Stimulated activated naive CD8-positive, alpha-beta T cell treated with anti-CD3 and anti-CD28 coated beads, Interleukin-15, amount 100 ng/mL, for 72 hours (primary cell): ENCODE measurements at regions not wholly inside any gene's neighbourhood (a gene's known extent, or its start where the extent isn't known, plus 50 kb on each side); places are given as distances from the start of the nearest gene placed in this dataset.
"Not testable (repeated sequence)": the region's sequence is repeated elsewhere in the genome, so short reads cannot be mapped to it uniquely, and the experiment has no call there.

Source experiments
- ATAC-seq: fragments of 150-1000 bp; cut with Tn5 transposase; 2 replicates; pipeline ENCODE4 v1.10.0; 2021; ENCODE audit warnings: mild to moderate bottlenecking, moderate library complexity
- DNase-seq, 2 donors: peaks; one replicate each; pipeline ENCODE4 v3.0.0; 2021 to 2022
- H3K27ac Mint-ChIP-seq, 2 donors: one replicate each; pipeline ENCODE4 v1.8.0; 2022; ENCODE audit warnings: mild to moderate bottlenecking in 2 of 2, mixed read lengths in 2 of 2, moderate library complexity in 2 of 2
- H3K27me3 Mint-ChIP-seq: one replicate; pipeline ENCODE4 v1.8.0; 2022; ENCODE audit warnings: mixed read lengths
- H3K4me1 Mint-ChIP-seq: one replicate; pipeline ENCODE4 v1.8.0; 2022; ENCODE audit warnings: mild to moderate bottlenecking, mixed read lengths
- H3K4me3 Mint-ChIP-seq, 2 donors: one replicate each; pipeline ENCODE4 v1.8.0; 2022; ENCODE audit warnings: mild to moderate bottlenecking in 2 of 2, mixed read lengths in 2 of 2, moderate library complexity in 1 of 2
- H3K9me3 Mint-ChIP-seq, 2 donors: one replicate each; pipeline ENCODE4 v1.8.0; 2022; ENCODE audit warnings: mixed read lengths in 2 of 2

- no peaks in the 10 kb centered on the region for H3K27me3 Mint-ChIP-seq
- H3K27ac Mint-ChIP-seq, result no peak overlapping the region
- no peak for ATAC-seq
- no peak for DNase-seq
- H3K4me3 Mint-ChIP-seq, result no peak overlapping the region
- no peaks in the 10 kb centered on the region for H3K4me1 Mint-ChIP-seq
- no peaks in the 10 kb centered on the region for H3K9me3 Mint-ChIP-seq
Measured at GRCh38 chr4:111108153-111108552, 485.3 kb upstream of the PITX2 start.

GRCh38 chr4:111113591-111113990 is 490.7 kb upstream of the PITX2 start:
- Mint-ChIP-seq H3K9me3 (peaks cover 0 to 5% of the 10 kb centered on the region in 2 donors), H3K4me3 (no peak overlapping the region), H3K4me1 (no peaks in the 10 kb centered on the region), H3K27me3 (no peaks in the 10 kb centered on the region), H3K27ac (no peak overlapping the region)
- ATAC-seq (no peak), DNase-seq (no peak)

- ATAC-seq (no peak), DNase-seq (no peak)
- Mint-ChIP-seq H3K4me1 (no peaks in the 10 kb centered on the region), H3K27me3 (no peaks in the 10 kb centered on the region), H3K4me3 (no peak overlapping the region), H3K9me3 (peaks cover 5 to 7% of the 10 kb centered on the region in 2 donors), H3K27ac (no peak overlapping the region)
Measured at GRCh38 chr4:111115881-111116280, 493.0 kb upstream of the PITX2 start.

GRCh38 chr4:111120191-111120590 is 497.3 kb upstream of the PITX2 start:
- H3K27me3 Mint-ChIP-seq, result no peaks in the 10 kb centered on the region
- peaks cover 5 to 9% of the 10 kb centered on the region in 2 donors for H3K9me3 Mint-ChIP-seq
- no peak overlapping the region for H3K4me3 Mint-ChIP-seq
- no peak overlapping the region for H3K27ac Mint-ChIP-seq
- H3K4me1 Mint-ChIP-seq, result no peaks in the 10 kb centered on the region
- no peak for ATAC-seq
- no peak for DNase-seq

- no peak for DNase-seq
- H3K9me3 Mint-ChIP-seq, result peaks cover 0 to 18% of the 10 kb centered on the region in 2 donors
- ATAC-seq, result no peak
- no peaks in the 10 kb centered on the region for H3K27me3 Mint-ChIP-seq
- no peak overlapping the region for H3K27ac Mint-ChIP-seq
- H3K4me3 Mint-ChIP-seq, result no peak overlapping the region
- no peaks in the 10 kb centered on the region for H3K4me1 Mint-ChIP-seq
Measured at GRCh38 chr4:111126340-111126739, 503.5 kb upstream of the PITX2 start.

- no peaks in the 10 kb centered on the region for H3K4me1 Mint-ChIP-seq
- no peak overlapping the region for H3K27ac Mint-ChIP-seq
- H3K27me3 Mint-ChIP-seq, result no peaks in the 10 kb centered on the region
- DNase-seq, result no peak
- ATAC-seq, result no peak
- H3K9me3 Mint-ChIP-seq, result peaks cover 0 to 18% of the 10 kb centered on the region in 2 donors
- no peak overlapping the region for H3K4me3 Mint-ChIP-seq
Measured at GRCh38 chr4:111127841-111128240, 505.0 kb upstream of the PITX2 start.

GRCh38 chr4:111128327-111128726 is 505.4 kb upstream of the PITX2 start:
- H3K27ac Mint-ChIP-seq, result no peak overlapping the region
- H3K27me3 Mint-ChIP-seq, result no peaks in the 10 kb centered on the region
- no peak overlapping the region for H3K4me3 Mint-ChIP-seq
- H3K9me3 Mint-ChIP-seq, result peaks cover 0 to 18% of the 10 kb centered on the region in 2 donors
- no peaks in the 10 kb centered on the region for H3K4me1 Mint-ChIP-seq
- DNase-seq, result no peak
- ATAC-seq, result no peak

- ATAC-seq (no peak), DNase-seq (no peak)
- Mint-ChIP-seq H3K9me3 (peaks cover 0 to 9% of the 10 kb centered on the region in 2 donors), H3K4me1 (no peaks in the 10 kb centered on the region), H3K4me3 (no peak overlapping the region), H3K27me3 (no peaks in the 10 kb centered on the region), H3K27ac (no peak overlapping the region)
Measured at GRCh38 chr4:111136438-111136837, 513.6 kb upstream of the PITX2 start.

GRCh38 chr4:111136967-111137366 is 514.1 kb upstream of the PITX2 start:
- no peak for DNase-seq
- no peak for ATAC-seq
- H3K4me1 Mint-ChIP-seq, result no peaks in the 10 kb centered on the region
- H3K9me3 Mint-ChIP-seq, result peaks cover 0 to 9% of the 10 kb centered on the region in 2 donors
- no peak overlapping the region for H3K4me3 Mint-ChIP-seq
- H3K27ac Mint-ChIP-seq, result no peak overlapping the region
- no peaks in the 10 kb centered on the region for H3K27me3 Mint-ChIP-seq

- Mint-ChIP-seq H3K4me3 (no peak overlapping the region), H3K27me3 (no peaks in the 10 kb centered on the region), H3K9me3 (peaks cover 0 to 5% of the 10 kb centered on the region in 2 donors), H3K27ac (no peak overlapping the region), H3K4me1 (no peaks in the 10 kb centered on the region)
- ATAC-seq, result no peak
- no peak for DNase-seq
Measured at GRCh38 chr4:111143510-111143909, 520.6 kb upstream of the PITX2 start.

GRCh38 chr4:111154934-111155333 is 532.1 kb upstream of the PITX2 start:
- H3K9me3 Mint-ChIP-seq, result peaks cover 8 to 33% of the 10 kb centered on the region in 2 donors

GRCh38 chr4:111164556-111164955 is 541.7 kb upstream of the PITX2 start:
- not testable (repeated sequence) for H3K4me3 Mint-ChIP-seq, H3K27ac Mint-ChIP-seq, H3K4me1 Mint-ChIP-seq, DNase-seq, H3K27me3 Mint-ChIP-seq, ATAC-seq
- peaks cover 12 to 33% of the 10 kb centered on the region in 2 donors for H3K9me3 Mint-ChIP-seq

More at GRCh38 chr4:111154934-111155333, 532.1 kb upstream of the PITX2 start:
- Mint-ChIP-seq H3K4me3 (no peak overlapping the region), H3K27ac (no peak overlapping the region), H3K4me1 (no peaks in the 10 kb centered on the region), H3K27me3 (no peaks in the 10 kb centered on the region)
- DNase-seq, result no peak
- no peak for ATAC-seq

GRCh38 chr4:111174331-111174730 is 551.5 kb upstream of the PITX2 start:
- Mint-ChIP-seq H3K4me1 (no peaks in the 10 kb centered on the region), H3K9me3 (no peaks in the 10 kb centered on the region), H3K4me3 (no peak overlapping the region), H3K27ac (no peak overlapping the region), H3K27me3 (no peaks in the 10 kb centered on the region)
- DNase-seq (no peak), ATAC-seq (no peak)

GRCh38 chr4:111178231-111178630 is 555.4 kb upstream of the PITX2 start:
- Mint-ChIP-seq H3K27me3 (no peaks in the 10 kb centered on the region), H3K27ac (no peak overlapping the region), H3K4me3 (no peak overlapping the region), H3K4me1 (no peaks in the 10 kb centered on the region), H3K9me3 (peaks cover 0 to 2% of the 10 kb centered on the region in 2 donors)
- ATAC-seq, result no peak
- DNase-seq, result no peak

- DNase-seq, result no peak
- ATAC-seq, result no peak
- Mint-ChIP-seq H3K9me3 (peaks cover 0 to 8% of the 10 kb centered on the region in 2 donors), H3K4me1 (no peaks in the 10 kb centered on the region), H3K4me3 (no peak overlapping the region), H3K27me3 (no peaks in the 10 kb centered on the region), H3K27ac (no peak overlapping the region)
Measured at GRCh38 chr4:111187108-111187507, 564.2 kb upstream of the PITX2 start.

GRCh38 chr4:111198446-111198845 is 575.6 kb upstream of the PITX2 start:
- H3K9me3 Mint-ChIP-seq, result peaks cover 0 to 12% of the 10 kb centered on the region in 2 donors

GRCh38 chr4:111204797-111205196 is 581.9 kb upstream of the PITX2 start:
- ATAC-seq (no peak), DNase-seq (no peak)
- Mint-ChIP-seq H3K9me3 (no peaks in the 10 kb centered on the region), H3K4me1 (no peaks in the 10 kb centered on the region), H3K4me3 (no peak overlapping the region), H3K27ac (no peak overlapping the region), H3K27me3 (no peaks in the 10 kb centered on the region)

More at GRCh38 chr4:111198446-111198845, 575.6 kb upstream of the PITX2 start:
- ATAC-seq, result no peak
- no peak overlapping the region for H3K27ac Mint-ChIP-seq
- H3K4me3 Mint-ChIP-seq, result no peak overlapping the region
- no peaks in the 10 kb centered on the region for H3K4me1 Mint-ChIP-seq
- H3K27me3 Mint-ChIP-seq, result no peaks in the 10 kb centered on the region
- DNase-seq, result no peak
